ENCODE measurements at regions not wholly inside any gene's neighbourhood (a gene's known extent, or its start where the extent isn't known, plus 50 kb on each side); places are given as distances from the start of the nearest gene placed in this dataset.

DNA sequence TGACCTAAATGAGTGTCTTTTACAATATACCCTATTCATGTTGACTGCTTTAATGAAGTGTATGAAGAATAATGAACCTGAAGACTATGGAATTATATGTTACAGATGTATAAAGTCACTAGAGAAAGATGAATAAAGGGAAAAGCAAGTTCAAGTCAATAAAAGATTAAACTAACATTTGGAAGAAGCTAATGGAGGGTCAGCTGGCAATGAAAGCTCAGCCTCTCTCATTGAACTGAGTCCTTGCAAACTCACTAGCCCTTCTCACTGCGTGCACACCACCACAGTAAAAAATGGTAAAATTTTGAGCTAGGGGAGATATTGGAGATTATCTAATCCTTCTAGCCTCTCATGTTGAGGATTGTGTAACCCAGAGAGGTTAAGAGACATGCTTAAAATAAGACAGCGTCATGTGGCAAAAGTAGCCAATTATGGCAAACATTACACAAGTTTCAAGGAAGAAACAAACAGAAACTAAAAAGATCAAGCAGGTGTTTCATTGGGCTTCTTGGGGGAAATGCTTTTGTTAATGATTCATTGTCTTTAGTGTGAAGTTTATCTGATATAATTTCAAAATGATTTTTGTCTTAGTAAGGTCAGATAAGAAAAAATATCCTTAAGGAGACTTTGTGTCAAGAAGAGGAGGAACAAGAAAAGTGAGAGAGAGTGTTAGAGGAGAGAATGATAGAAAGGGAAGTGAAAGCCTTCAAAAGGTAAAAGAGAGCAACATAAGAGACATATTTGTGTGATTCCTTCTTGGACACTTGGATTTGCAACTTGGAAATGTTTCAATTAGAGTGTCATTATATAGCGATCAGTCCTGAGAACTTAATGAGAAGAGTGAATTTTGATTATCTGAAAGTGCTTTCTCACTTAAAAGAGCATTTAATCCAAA lies 893.7 kb upstream of the FAM98A start:
- no peak for DNase-seq

DNA sequence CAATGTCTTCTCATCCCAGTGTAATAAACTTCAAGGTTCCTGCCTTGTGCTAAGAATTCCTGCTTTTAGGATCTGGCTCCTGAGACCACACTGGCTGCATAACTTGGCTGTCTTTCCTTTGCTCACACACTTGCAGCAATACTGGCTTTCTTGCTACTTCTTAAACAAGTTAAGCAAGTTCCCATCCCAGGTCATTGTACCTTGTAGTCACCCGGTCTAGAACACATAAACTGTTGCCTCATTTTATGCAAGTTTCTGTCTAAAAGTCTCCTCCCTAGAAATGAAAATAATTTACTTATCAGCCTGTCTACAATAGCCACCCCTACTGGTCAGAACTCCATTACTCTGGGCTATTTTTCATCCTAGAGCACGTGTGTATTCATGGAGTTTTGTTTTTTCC lies 887.9 kb upstream of the FAM98A start:
- no peak for DNase-seq

DNA sequence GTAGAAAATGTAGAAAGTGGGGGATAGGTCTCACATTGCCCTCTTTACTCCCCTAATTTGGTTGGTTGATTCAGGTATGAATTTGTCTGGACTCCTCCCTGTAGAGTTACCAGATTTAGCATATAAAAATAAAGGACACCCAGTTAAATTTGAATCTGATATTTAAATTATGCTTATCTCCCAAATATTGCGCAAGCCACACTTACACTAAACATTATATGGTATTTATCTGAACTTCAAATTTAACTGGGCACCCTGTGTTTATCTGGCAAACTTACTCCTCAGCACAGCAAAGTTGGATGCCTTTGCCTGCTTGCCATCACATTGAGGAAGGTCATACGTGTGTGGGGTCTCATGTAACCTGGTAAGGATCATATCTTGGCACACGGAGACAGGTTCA lies 882.4 kb upstream of the FAM98A start:
- DNase-seq = no peak

DNA sequence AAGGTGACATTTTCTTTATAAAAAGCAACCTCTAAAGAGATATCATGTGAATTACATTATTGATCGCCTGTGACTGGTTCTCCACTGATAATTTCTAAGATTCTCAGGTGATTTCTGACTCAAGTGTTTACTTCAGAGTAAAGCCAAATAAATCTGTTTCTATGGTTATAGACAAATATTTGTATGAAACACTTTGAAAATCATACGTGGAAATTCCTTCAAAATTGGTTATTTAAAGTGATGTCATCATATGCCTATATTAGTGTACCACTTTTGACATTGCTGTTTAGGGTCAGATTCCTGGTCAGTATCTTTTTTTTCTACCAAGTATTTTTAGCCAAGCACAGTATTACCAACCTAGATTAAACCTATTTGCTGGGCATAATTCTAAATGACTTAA lies 881.3 kb upstream of the FAM98A start:
- no peak for DNase-seq

DNA sequence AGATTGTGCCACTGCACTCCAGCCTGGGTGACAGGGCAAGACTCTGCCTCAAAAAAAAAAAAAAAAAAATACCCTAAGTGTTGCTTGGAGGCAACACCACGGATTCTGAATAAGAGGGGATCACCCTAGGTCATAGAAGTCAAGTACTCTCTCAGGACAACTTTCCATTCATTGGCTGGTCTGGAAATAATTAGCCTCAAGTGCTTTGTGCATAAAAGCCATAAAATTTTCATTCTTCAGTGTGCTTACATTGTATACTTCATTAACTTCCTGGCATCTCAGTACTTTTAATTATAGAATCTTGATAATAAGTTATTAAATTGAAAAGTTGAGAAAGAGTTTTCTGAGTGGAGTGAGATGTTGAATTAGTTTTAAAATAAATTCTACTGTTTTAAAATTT lies 876.1 kb upstream of the FAM98A start:
- no peak for DNase-seq

DNA sequence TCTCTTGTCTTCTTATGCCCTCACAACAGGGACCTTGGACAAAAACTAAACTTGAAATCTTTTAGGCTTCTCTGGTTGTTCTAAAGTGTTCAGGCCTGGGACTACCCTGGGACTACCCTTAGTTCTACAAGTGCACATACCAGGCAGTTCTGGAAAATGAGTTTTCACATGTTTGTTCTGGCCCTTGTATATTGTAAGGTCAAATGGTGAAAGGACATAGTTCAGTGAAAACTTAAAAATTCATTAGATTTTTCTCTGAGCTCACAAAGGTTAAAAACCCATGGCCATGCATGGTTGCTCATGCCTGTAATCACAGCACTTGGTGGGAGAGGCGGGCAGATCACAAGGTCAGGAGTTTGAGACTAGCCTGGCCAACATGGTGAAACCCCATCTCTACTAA lies 875.5 kb upstream of the FAM98A start:
- no peak for DNase-seq

DNA sequence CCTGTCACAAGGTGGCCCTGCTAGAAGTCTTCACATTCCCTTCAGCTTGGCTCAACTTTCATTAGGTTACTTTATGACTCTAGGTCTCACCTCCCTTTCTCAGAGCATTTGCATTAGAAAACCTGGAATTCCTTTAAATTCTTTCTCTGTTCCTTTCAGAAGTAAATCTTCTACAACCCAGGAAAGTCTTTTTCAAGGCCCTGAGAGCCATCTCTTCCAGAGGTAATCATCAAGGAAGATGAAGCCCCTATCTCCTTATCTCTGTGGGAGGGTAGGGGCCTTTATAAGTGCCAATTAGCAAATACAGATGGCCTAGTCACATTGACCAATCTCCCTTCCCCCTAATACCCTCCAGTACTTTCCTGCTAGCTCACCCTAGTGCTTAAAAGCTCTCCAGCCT lies 848.0 kb upstream of the FAM98A start:
- DNase-seq = no peak

DNA sequence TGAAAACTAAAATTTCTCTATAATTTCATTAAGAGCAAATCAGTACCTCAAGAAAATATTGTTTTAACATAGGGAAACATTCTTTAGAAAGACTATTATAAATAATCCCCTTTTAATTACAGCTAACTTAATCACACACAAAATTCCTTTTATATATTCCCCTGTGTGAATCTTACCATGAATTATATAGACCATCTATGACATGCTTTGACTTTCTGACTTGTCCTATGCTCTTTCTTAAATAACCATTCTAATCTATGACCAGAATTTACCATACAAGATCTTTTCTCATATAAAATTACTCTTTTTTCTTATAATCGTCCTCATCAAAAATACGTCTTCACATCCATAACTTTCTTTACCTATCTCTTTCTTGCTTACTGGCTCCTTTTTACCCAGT lies 824.2 kb upstream of the FAM98A start:
- DNase-seq = no peak

DNA sequence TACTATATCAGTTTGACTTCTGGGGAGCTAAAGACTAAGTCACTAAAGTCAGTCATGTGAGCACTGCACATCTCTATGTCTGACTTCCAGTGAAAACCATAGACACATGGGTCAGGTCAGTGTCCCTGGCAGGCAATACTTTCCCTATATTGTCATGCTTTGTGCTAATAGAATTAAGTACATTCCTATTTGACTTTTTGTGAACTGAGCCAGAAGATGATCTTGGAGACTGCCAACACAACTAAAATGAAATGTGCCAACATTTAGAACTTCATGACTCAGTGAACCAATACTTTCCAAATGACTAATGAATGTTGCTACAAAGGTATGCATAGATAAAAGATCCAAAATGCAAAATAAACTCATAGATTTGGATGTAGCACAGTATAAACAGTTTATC lies 820.8 kb upstream of the FAM98A start:
- DNase-seq = no peak

DNA sequence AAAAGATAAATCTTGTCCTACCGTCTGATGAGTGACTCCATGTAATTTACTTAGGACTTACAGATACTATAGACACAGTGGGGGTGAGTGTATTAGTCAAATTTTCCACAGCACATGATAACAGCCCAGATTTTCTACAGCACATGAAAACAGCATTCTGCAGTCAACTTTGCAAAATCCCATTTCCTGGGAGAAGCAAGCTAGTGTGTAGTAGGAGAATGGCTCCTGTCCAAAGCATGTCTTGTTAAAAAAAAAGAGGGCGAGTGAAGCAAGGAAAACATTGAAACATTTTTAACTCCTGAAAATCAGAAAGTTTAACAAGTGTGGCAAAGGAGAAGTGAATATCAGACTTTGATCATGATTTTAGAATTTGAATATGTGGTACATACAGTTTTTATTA lies 817.8 kb upstream of the FAM98A start:
- no peak for DNase-seq

DNA sequence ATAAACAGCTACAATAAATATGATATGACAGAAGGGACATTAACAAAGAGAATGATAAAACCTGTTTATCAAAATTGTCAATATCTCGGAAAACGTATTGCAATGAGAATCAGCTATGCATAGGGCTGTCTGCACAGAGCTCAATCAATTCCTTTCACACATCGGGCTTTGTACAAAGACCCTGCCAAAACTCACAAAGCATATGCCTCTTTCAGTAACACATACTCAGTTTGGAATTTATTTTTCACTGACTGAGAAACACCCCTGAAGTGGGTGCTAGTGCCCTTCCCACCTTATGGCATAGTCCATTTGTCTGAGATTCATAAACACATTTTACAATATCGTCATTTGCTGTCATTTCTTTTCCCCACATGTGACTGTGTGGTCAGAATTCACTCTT lies 815.8 kb upstream of the FAM98A start:
- no peak for DNase-seq

DNA sequence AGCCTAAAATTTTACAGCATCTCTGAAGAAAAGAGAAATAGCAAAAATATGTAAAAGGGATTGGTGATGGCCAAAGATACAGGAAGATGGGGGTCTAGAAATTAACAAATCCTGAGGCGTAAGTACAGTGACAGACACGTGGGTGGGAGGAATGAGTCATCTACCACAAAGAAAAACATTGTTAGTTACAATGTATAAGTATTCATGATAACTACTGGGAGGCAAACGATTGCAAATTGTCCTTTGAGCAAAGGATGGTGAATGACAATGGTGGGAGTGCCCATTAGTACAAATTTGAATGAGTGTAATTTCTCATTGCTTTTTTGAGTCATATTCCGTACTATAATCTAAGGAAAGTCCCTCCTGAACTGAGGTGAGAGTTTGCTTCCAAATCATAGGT lies 809.0 kb upstream of the FAM98A start:
- no peak for DNase-seq

DNA sequence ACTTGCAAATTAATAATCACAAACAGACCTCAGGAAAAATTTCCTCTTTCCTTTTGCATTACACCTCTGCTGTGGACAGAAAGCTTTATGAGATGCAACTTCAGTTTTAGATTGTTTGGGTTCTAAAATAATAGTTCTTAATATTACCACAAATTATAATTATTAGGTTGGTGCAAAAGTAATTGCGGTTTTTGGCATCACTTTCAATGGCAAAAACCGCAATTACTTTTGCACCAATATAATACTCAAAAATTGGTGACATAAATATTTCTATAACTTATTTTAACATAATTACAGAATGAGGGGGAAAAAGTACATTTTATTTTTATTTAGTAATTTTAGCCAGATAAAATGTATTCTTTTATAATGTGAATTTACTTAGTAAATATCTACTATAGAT lies 804.4 kb upstream of the FAM98A start:
- DNase-seq = no peak

DNA sequence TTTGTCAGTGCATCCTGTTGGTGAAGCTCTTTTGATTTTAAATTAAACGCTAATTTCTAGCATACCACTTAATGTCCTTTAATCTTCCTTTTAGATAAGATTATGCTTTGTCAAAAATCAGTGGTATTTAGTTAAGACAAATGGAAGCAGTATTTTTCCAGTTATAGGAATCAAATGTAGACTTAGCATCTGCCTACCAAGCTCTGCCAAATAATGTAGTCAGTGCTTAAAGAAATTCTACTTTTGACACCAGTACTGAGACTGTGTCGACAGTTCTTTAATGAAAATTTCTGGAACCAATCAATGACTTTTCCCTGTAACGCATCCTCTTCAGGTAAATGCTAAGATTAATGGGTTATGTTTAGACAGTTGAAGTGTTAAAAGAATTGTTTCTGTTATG lies 803.3 kb upstream of the FAM98A start:
- no peak for DNase-seq

DNA sequence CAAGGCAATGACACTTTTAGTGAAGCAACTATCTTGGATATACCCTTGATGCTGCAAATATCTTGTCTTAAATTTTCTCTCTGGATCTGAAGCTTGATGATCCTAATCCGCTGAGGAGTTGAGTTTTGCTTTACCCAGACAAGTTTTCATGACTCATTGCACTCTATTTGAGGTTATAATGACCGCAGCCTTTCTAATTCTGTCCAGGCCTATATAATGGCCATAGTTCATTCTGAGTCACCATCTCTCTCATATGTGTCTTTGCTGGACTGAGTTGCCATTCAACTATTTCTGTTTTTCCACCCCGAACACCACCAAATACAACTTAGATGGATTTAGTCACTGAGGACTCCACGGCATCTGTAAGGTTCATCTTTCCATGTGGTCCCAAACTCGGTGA lies 802.1 kb upstream of the FAM98A start:
- DNase-seq = peak; percentile 28

DNA sequence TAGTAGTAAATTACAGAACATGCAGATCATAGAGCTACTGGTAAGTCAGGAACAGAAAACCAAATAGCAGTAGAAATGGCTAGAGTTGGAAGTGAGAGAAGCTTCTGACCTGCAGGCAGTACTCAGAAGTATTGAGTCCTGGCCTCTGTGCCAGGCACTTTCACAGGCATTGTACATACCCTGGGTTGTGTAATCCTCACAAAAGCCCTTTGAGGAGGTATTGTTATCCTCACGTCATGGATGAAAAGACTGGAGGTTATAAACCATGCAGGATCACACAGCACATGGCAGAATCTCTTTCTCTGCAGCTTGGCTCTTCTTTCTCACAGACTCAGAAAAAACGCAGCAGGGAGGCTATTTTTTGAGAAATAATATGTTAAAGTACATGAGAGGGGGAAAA lies 789.3 kb upstream of the FAM98A start:
- no peak for DNase-seq

DNA sequence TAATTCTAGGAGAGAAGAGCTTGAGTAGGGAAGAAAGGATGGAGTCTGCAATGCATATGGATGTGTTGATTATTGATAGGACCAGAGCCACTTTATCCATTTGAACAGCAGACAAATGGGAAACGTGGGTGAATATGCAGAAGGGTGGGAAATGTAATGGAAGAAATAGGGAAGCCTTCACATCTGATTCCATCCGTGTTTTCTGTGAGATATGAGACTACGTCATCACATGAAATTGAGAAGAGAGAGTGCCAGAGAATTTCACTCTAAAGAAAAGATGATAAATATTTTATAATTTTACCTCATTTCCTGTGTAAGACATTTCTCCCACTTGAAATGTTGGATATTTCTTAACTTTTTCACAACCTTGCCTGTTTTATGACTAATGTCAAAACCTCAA lies 788.4 kb upstream of the FAM98A start:
- DNase-seq = no peak

DNA sequence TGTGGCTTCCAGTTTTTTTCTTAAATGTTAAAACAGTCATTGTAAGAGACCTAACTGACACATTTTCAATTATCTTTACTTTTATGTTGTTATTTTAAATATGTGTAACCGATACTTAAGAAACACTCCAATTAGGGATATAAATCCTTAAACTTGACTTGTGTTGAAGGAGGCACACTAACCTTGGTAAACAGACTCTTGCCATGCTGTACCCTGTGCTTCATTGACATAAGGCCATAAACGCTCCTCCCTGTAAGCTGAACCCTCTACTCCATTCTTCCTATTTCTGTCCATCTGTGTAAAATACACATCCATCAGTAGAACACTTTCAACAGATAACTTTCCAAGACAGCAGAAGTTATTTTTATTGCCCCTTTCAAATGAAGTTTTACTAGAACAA lies 780.5 kb upstream of the FAM98A start:
- DNase-seq = no peak

DNA sequence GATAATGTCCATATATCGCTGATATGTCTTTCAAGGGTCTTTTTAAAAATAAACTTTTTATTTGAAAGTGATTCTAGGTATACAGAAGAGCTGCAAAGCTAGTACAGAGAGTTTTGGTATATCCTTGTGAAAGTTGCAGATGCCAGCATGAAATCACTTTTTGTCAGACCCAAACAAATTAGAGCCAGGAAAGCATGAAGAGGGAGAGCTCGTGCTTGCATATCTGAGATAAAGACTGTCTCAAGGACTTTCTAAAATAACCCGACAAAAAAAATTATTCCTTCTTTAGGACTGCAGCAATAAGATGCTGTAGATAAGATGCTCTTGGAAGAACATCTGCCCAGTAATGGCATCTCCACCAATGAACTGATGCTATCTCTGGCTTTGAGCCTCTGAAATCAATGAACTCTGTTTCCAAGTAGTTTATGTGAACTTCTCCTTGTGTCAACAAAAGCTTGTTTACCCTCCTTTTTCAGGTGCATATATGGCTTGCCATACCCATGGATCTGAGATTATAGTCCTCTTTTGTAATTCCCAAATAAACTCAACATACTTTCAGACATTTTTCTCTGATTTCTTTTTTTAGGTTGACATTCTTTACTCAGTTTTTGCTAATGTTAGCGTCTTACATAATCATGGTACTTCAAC lies 774.6 kb upstream of the FAM98A start:
- DNase-seq = no peak

DNA sequence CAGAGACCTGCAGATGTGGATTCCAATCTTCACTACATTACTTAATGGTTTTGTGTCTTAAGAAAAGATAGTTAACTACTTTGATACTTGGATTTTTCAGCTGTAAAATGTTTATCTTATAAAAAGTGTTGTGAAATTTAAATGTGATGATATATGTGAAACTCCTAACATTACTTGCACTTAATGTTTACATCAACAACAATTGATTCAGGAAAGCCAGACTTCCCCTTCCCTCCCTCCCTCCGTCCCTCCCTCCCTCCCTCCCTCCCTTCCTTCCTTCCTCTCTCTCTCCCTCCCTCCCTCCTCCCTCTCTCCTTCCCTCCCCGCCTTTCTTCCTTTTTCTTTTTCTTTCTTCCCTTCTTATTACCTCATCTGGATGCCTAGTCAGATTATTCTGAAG lies 773.9 kb upstream of the FAM98A start:
- DNase-seq = no peak

DNA sequence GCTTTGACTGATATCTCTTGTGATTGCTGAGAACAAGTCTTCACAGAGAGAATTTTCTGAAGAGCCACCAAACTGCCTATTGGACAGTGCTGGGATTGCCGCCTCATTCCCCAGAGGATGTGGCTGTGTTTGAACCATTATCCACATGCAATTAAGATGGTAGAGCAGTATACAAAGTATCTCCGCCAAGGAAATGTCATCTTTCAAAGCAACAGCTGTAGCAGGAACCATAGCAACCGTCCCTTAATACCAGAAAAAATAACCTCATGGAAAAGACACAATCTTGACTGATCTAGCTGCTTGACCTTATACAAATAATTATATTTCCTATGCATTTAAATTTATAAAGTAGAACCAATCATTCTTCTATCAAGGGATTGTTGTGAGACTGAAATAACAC lies 772.6 kb upstream of the FAM98A start:
- DNase-seq = no peak

DNA sequence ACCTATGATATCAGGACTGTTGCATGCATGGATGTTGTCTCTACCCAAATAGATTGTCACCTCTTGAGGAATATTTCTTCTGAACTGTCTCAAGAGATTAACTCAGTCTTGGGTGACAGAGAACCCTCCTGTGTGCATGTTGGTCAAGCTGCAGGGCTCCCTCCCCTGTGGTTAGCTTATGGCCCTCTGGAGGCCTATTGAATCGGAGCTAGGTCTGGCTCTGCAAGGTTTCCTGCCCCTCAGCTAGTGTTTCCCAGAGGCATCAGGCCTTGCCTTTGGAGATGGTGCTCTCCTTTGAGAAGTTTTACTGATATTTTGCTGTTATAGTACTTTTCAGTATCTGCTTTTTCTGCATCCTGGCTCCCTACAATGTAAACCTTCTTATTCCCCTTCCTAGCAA lies 769.2 kb upstream of the FAM98A start:
- no peak for DNase-seq

DNA sequence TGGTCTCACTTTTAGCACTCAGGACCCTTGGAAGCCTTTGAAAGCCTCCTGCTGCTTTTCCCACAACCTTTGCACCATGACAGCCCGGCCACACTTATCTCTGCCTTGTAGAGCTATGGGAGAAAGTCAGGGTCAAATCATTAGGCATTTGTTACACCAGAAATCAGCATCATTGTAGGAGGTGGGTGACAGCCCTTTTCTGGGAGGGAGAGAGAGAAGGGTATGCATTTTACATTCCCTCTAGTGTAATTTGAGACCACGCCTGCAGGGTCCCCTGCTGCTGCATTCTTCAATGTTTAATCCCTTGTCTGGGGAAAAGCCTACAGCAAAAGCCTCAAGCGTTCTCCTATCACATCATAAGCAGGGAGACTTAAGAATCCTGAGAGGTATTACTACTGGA lies 766.8 kb upstream of the FAM98A start:
- DNase-seq = no peak

DNA sequence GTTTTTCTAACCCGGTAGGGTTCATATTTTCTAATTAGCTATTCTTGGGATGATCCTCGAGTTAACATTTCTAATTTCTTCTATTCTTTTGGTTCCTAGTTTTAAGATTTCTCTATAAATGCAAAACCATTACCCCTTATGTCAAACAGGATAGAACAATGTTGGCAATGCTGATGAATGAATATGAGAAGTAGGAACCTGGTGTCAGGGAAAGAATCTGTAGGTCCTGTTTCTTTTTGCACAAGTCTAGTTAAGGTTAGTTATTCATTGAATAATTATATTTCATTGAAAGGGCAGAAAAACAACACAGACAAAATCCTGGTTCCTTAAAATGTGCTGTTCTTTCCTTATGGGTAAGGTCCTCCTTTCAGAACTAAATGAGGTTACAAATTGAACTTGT lies 766.4 kb upstream of the FAM98A start:
- no peak for DNase-seq
